Adrenal gland (tissue), 5 donors: ENCODE measurements at regions not wholly inside any gene's neighbourhood (a gene's known extent, or its start where the extent isn't known, plus 50 kb on each side); places are given as distances from the start of the nearest gene placed in this dataset.

Experiments
- POLR2A ChIP-seq, 2 donors: fragments of 450-650 bp; IDR thresholded peaks; one replicate each; pipeline ENCODE4 v1.6.1; 2017; ENCODE audit warnings: antibody characterized with exemption in 2 of 2, mild to moderate bottlenecking in 2 of 2, moderate library complexity in 1 of 2
- TF ChIP-seq, protein P1 (sequence below), 6 experiments: fragments of 450-650 bp in 4 of 6; fragments of 200-600 bp in 2 of 6; sonication (generic) in 1 of 6; IDR thresholded peaks; 1 replicate in 5 of 6; 2 replicates in 1 of 6; pipeline versions ENCODE4 v1.5.1 to v1.8.0; 2016 to 2021; ENCODE audit warnings: antibody characterized with exemption in 6 of 6, mild to moderate bottlenecking in 2 of 6, moderate library complexity in 1 of 6
- donor health status: DM: no; HTN: no; CAD: no.

GRCh38 chrX:10739426-10739825, 119.0 kb upstream of the MID1 start:
- TF ChIP-seq, protein P1, sequence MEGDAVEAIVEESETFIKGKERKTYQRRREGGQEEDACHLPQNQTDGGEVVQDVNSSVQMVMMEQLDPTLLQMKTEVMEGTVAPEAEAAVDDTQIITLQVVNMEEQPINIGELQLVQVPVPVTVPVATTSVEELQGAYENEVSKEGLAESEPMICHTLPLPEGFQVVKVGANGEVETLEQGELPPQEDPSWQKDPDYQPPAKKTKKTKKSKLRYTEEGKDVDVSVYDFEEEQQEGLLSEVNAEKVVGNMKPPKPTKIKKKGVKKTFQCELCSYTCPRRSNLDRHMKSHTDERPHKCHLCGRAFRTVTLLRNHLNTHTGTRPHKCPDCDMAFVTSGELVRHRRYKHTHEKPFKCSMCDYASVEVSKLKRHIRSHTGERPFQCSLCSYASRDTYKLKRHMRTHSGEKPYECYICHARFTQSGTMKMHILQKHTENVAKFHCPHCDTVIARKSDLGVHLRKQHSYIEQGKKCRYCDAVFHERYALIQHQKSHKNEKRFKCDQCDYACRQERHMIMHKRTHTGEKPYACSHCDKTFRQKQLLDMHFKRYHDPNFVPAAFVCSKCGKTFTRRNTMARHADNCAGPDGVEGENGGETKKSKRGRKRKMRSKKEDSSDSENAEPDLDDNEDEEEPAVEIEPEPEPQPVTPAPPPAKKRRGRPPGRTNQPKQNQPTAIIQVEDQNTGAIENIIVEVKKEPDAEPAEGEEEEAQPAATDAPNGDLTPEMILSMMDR (IDR thresholded peaks at IDR 0.05), result no peak
- TF ChIP-seq POLR2A (IDR thresholded peaks at IDR 0.05), result no peak
